HG03442 (cell line): ENCODE measurements at regions not wholly inside any gene's neighbourhood (a gene's known extent, or its start where the extent isn't known, plus 50 kb on each side); places are given as distances from the start of the nearest gene placed in this dataset.
"Not testable (repeated sequence)": the region's sequence is repeated elsewhere in the genome, so short reads cannot be mapped to it uniquely, and the experiment has no call there.

ENCODE experiments used
- ATAC-seq: cut with Tn5 transposase; IDR thresholded peaks from one replicate; pipeline ENCODE4 v1.9.1; 2021; ENCODE audit warnings: mild to moderate bottlenecking, moderate library complexity; ENCODE audit not compliant: unreplicated experiment

DNA sequence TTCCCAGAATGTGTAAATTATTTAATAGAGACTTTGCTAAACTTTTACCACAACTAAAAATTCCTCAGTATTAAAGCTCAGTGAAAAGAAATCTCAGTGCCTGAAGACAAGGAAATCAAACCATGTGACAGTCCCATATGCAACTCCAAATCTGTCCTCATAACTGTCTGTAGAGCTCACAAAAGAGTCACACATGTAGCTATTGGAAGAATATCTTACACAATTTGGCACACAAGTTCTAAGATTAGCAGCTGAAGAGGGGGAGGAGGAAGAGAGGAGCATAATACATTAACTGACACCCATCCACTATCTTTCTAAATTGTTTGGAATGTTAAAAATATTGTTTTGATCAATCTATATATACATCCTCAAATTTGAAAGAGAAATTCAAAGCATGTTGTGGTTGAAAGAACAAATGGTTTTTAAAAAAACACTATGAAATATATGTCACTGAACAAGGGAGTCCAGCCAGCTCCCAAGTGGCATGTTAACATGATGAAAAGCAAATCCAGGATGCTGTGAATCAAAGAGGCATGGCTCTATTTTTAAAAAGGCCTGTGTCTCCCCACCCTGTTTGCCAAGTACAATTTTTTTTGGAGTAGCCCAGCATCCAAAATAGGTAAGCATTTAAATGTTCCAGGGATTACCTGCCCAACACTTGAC is 126.3 kb upstream of the NANOGP8 start:
- ATAC-seq = no peak

DNA sequence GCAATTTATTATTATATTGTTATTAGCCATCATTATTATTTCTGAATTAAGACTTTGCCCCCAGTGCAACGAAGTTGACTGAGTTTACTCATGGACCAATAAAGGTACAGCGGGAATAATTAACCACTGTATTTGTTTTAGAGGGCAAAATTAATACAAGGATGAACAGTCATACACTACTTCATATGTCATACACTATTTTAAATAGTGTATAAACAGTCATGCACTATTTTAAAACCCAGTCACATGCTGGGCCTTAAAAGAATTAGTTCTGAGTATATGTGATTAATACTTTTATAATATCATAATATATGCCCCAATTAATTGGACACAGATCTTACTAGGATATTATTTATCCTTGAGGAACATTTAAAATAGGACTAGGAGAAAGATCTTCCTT is 125.3 kb upstream of the NANOGP8 start:
- ATAC-seq = no peak

DNA sequence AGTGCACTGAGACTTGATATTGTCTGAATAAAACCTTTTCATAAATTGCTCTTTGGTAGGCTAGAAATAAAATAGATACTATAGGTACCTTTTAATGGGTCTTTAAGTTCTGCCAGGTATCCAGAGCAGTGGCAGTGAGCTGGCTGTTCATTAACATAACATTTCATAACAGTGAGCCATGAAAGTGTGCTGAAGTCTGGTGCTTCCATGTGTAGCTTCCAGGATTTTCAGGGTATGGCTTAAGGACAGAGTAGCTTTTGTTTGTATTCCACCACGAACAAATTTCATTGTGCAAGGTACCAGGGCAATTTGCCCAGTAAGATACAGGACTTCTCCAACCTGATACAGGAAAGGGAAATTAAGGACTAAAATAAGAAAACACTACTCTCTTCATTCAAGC is 124.7 kb upstream of the NANOGP8 start:
- ATAC-seq = no peak

DNA sequence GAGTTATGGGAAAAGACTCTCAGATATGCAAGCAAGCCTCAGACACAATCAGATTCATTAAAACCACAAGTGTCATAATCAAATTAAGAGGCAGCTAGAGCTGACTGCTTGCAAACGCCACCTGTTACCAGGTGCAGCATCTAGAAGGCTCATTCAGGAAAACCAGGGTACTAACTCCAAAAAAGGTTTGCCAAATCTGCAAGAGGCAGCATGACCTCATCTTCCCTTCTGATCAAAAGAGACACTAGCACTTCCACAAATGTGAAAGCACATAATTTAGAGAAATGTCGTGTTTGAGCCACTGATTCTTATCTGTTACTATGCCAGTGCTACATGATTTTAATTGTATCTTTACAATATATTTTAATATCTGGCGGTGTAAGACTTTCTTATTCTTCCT is 123.3 kb upstream of the NANOGP8 start:
- no peak for ATAC-seq

DNA sequence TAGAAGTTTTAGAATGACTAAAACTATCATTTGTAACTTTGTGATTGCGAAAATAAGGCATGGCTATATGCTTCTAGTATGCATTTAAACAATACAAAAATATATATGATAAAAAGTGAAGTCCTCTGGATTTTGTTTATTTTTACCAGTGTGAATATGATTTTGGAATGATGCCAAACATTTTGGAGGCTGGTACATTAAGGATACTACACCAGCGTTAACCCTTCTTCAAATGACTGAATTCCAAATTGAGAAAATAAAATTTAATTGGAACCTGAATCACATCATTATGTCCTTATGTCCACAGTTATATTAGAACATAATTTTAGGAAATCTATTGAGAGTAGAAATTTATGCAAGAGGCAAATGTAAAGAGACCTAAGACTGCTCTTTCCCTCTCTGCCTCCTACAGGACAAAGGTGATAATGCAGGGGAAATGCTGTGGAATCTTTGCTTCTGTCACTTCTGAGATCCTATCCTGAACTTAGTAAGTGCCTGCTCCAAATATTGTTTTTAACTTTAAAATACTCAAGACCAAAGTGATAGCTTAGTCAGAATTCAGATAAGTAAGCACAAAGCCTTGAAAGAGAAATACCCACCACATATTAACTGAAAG is 121.1 kb upstream of the NANOGP8 start:
- ATAC-seq = no peak

DNA sequence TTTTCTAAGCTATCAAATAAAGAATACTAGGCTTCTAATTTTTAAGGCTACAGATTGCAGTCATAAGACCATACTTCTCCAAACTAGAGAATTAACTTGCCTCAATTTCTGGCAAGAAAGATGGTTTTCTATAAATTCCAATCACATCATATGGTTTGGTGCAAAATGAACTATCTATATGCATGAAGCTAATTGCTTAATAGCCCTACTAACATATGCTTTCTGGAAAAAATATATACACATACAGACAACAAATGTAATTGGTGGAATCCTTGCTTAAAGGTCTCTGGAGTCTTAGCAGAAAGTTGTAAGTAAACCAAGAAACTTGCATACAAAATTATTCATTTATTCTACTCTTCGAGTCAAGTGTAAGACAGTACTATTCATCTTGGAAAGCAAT is 113.1 kb upstream of the NANOGP8 start:
- no peak for ATAC-seq

DNA sequence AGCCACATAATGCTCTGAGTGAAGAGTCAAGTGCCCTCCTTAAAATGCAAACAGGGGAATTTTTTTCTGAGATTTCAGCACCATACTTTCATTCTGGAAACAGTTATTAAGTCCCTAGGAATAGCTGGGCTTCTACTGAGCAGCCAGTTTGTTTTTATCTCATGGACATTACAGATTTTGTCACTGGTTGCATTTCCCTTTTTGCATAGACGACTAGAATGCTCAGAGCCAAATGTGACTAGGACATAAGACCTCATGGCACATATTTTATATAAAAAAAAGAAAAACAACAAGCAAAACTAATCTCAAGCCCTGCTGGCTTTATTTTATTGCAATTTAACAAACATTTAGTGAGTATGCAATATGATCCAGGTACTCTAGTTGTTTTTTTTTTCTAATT is 112.7 kb upstream of the NANOGP8 start:
- ATAC-seq = no peak

DNA sequence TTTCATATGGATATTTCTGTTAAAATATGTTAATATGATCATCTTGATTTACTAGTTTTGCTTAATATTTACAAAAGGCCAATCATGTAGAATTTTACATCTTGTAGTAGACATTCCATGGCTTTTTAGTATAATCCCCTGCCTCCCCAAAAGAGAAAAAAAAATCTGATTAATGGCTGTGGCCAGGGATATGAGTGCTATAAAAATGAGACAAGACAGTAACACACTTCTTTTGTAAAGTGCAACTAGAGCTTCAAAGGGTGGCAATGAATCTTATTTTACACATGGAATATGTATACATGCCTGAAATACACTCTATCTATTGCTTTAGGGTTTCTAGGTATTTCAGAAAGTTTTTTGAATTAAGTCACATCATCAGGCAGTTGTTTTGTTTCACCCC is 112.2 kb upstream of the NANOGP8 start:
- ATAC-seq = no peak

DNA sequence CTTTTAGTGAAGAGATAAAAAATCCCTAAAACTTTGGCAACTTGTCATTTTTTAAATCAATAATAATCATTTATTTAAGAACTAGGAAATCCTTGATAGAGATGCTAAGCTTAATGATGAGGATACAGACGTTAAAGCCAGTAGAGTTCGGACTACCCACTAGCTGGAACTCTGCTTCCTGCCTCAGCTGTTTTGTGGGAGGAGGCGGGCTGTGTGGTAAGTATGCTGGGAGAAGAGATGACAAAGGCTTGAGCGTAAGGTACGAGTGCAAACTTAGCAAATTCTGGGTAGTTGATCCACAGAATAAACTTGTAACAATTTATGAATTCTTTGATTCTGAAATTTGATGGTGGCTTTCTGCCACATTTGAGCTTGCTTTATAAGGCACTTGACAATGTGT is 111.2 kb upstream of the NANOGP8 start:
- ATAC-seq = no peak

DNA sequence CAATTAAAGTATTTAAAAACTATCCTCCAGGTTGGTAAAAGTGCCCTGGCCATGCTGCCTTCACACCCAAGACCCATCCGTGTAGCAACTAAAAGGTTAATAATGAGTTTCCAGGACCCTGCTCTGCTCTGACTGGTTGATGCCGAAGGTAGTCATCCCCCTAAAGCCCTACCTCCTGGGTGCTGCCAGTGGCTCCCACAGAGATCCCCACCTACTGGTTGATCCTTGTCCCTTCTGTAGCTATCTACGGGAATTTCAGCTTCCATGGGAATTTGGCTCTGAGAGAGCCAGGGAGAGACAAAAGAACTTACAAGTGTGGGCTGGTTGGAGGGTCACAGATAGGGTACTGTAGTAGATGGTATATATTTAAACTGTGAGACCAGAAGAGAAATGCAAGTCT is 110.6 kb upstream of the NANOGP8 start:
- ATAC-seq = no peak

DNA sequence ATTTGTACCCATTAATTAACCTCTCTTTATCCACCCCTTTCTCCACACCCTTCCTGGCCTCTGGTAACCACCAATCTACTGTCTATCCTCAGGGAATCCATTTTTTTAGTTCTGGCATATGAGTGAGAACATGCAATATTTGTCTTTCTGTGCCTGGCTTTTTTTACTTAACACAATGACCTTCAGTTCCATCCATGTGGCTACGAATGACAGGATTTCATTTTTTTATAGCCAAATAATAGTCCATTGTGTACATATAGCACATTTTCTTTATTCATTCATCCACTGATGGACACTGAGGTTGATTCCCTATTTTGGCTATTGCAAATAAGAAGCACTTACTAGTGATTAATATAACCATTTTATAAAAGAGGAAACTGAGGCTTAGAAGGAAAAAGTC is 109.9 kb upstream of the NANOGP8 start:
- ATAC-seq = no peak

DNA sequence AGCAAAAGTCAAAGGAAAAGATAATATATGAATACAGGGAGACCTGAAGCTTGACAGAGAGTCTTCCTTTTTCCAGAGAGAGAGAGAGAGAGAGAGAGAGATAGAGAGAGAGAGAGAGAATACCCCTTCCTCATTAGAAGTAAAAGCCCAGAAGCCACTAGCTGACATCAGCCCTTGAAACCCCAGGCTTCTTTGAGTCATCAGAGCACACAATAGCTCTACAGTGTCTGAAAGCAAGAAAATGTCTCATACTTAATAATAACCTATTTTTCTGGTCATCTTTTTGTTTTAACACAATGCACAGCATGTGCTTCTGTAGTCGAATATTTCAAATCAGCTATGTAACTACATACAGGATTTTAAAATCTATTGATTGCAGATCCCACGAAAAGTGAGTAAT is 109.2 kb upstream of the NANOGP8 start:
- ATAC-seq = no peak

DNA sequence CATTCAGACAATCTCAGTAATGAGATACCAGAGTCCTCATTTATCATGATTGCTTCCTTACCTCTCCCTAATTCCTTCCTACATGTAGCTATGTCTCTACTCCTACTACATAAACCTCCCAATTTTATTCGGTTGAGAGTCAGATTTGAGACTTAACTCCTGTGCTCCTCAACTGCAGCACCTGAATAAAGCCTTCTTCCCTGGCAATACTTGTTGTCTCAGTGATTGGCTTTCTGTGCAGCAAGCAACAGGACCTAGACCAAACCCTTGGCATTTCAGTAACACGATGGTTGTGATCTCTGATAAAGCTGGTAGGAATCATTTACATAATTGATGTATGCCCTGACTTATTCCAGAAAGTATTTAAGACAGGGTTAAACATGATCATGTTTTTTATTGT is 106.7 kb upstream of the NANOGP8 start:
- ATAC-seq = no peak

DNA sequence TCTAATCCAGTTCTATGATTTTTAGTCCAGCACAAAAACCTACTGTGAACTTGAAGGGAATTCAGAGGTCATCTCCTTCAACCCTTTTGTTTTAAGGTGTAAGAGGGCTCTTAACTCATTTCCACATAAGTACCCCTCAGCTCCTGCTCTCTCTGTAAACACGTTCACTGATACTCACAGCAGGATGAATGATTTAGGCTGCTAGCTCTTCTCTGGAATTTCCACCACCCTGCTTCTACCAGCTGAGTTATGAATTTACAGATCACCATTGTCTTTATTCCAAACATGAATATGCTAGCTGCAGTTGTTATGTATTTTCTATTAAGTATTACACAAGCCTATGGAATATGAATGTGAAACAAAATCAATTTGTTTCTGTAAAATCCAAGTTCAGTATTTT is 101.3 kb upstream of the NANOGP8 start:
- ATAC-seq = no peak

DNA sequence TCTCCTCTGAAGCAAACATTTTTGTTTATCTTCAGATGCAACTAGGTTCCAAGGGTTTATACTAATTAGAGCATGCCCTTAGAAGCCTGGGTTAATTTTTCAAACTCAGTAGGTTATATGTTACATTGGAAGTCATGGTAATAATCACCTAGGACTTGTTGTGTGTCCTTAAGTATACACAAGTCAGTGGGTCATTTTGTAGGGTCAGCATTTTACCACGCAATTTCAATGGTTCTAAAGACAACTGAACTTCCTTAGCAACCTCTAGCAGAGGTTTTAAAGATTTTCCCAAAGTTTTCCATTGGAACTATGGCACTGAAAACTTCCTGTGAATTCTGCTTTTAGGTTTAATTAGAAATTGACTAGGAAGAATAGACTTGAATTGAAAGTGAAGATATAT is 99.6 kb upstream of the NANOGP8 start:
- no peak for ATAC-seq

DNA sequence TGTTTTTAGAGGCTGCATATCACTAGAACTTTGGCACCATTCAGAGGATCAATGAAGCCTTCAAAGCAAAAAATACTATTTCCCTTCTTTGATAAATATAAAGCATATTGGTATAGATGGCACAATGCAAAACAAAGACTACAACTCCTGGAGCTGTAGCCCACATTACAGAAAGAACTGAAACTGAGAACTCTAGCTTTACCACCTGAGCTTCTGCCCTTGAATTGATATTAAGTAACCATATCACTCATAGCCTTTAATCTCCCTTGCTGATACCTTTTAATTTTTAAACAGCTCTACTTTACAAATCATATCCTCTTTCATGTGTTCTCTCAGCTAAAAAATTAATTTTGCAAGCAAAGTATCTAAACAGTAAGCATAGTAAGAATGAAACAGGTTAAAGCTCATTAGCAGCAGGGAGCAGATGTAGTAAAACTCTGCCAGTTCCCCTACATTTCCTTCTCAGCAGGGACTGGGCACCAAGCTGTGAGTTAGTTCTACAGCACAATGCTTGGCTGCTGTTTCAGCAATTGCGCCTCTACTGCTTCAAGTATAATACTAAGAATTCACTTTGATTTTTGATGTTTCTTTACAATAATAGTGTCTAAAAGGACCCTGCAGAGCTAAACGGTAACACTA is 97.9 kb upstream of the NANOGP8 start:
- ATAC-seq = peak; percentile 65

DNA sequence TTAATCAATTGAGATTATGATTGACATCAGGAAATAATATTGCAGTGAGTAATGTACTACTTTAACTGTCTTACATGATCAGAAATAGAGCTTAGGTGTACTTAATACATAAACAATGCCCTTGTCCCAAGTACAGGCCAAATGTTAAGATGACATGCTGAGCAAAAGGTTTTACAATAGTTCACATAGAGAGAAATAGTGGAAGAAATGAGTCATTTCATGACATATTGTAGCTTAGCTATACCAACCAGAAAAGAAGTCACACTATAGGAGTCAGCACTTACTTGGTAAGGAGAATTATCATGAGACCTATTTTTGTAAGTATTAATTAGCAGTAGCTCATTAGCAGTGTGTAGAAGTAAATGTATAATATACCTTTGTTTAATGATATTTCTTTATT is 96.4 kb upstream of the NANOGP8 start:
- ATAC-seq = peak; percentile 82

DNA sequence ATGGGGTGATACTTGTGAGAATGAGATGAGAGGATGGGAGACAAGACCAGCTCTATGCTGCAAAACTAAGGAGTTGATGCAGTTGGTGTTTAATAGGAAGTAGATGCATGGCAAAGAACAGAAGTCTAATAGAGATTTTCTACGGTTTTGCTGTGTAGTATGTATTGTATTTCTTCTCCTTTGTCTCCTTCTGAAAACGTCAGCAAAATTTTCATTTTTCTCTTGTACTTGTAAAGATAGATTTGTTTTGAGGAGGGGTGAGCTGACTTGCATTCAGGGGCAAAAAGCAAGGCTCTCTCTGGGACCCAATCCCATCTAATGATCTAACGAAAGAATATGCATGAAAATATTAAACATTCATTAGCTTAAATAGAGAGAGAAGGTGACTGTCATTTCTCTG is 94.6 kb upstream of the NANOGP8 start:
- no peak for ATAC-seq

DNA sequence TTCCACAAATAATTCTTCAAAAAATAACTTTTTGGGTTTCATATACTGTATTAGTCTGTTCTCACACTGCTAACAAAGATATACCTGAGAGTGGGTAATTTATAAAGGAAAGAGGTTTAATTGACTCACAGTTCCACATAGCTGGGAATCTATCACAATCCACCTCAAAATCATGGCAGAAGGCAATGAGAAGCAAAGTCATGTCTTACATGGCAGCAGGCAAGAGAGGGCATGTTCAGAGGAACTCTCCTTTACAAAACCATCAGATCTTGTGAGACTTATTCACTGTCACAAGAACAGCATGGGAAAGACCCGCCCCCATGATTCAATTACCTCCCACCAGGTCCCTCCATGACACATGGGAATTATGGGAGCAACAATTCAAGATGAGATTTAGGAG is 93.1 kb upstream of the NANOGP8 start:
- not testable (repeated sequence) for ATAC-seq

DNA sequence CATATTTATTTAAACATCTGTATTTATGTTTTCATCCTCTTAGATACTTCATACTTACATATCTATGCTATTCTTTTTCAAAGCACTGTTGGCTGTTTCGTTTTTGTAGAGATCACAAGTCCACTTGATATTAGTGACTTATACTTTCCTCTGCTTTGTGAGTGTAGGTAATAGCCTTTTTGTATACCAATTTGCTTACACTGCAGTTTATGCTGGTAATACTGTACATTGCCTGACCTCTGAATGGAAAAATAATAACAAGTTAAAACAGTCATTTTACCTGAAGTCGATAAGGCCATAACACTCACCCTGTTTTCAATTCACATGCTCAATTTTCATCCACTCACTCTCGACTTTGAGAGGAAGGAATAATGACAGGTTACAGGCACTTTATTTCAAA is 89.9 kb upstream of the NANOGP8 start:
- no peak for ATAC-seq

DNA sequence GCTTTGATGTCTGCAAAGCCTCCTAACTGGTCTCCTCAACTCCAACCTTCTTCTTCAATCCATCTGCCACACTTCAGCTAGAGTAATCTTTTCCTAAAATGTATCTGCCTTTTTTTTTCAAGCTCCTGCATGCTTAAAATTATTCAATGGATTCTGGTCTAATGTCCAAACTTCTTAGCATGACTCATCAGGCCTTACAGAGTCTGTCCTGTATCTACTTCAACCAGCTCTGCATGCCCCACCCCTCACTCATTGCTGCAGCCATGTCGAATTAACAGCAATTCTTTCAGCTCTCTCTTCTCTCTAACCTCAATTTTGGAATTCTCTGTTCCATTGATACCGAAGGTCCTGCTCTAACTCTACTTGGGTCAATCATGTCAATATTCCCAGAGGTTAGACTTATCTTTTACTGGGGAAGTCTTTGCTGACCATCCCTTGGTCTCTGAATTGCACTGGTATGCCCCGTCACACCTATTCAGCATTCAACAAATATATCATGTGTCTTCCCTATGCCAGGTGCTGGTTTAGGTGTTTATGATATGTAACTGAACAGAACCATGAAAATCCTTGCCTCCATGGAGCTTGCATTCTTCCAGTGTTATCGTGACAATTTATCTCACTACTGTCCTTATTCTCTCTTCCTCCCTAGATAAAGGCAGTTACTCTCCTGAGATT is 88.5 kb upstream of the NANOGP8 start:
- no peak for ATAC-seq

DNA sequence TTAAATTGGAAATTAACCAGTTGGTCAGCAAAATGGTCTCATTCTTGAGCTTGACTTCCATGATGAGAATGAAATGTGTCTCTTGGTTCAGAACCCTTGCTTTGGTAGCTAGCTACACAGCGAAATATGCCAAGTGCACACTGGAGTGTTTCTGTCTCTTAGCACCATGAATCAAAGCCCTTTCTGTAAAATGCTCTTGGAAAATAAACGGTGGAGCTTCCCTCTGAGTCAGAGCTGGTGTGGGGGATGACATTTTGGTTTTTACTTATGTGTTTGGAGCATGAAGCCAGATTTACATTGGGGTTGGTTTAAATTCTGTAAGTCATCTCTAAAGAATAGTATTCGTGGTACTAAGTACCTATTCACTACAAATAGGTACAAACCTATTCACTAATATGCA is 85.1 kb upstream of the NANOGP8 start:
- no peak for ATAC-seq
